UCSD-AML1 (cell line): ENCODE measurements at regions not wholly inside any gene's neighbourhood (a gene's known extent, or its start where the extent isn't known, plus 50 kb on each side); places are given as distances from the start of the nearest gene placed in this dataset.
A peak's percentile ranks its signal among the peaks of the same experiment; 100 is the strongest.
"Not testable (repeated sequence)": the region's sequence is repeated elsewhere in the genome, so short reads cannot be mapped to it uniquely, and the experiment has no call there.

Source experiments
- DNase-seq: peaks from one replicate; lab custom pipeline; 2025; ENCODE audit not compliant: unreplicated experiment; lab: John Stamatoyannopoulos, UW

- no peak for DNase-seq
Measured at GRCh38 chr18:9009703-9010488, 92.6 kb upstream of the NDUFV2 start.

- no peak for DNase-seq
Measured at GRCh38 chr18:9011431-9011830, 91.1 kb upstream of the NDUFV2 start.

- no peak for DNase-seq
Measured at GRCh38 chr18:9013926-9014373, 88.5 kb upstream of the NDUFV2 start.

GRCh38 chr18:9015689-9016088, 86.8 kb upstream of the NDUFV2 start:
- no peak for DNase-seq

GRCh38 chr18:9016633-9017166, 85.8 kb upstream of the NDUFV2 start:
- DNase-seq = no peak

- peak; percentile 40 for DNase-seq
Measured at GRCh38 chr18:9017167-9017904, 85.2 kb upstream of the NDUFV2 start.

- no peak for DNase-seq
Measured at GRCh38 chr18:9017905-9018227, 84.6 kb upstream of the NDUFV2 start.

GRCh38 chr18:9019135-9019534, 83.4 kb upstream of the NDUFV2 start:
- no peak for DNase-seq

GRCh38 chr18:9020221-9020620, 82.3 kb upstream of the NDUFV2 start:
- no peak for DNase-seq

GRCh38 chr18:9021458-9021857, 81.0 kb upstream of the NDUFV2 start:
- no peak for DNase-seq

GRCh38 chr18:9022397-9023155, 79.9 kb upstream of the NDUFV2 start:
- no peak for DNase-seq

GRCh38 chr18:9024031-9024646, 78.4 kb upstream of the NDUFV2 start:
- DNase-seq = not testable (repeated sequence)

- no peak for DNase-seq
Measured at GRCh38 chr18:9025091-9025838, 77.2 kb upstream of the NDUFV2 start.

GRCh38 chr18:9029131-9029530, 73.4 kb upstream of the NDUFV2 start:
- DNase-seq = no peak

- no peak for DNase-seq
Measured at GRCh38 chr18:9032519-9032918, 70.0 kb upstream of the NDUFV2 start.

GRCh38 chr18:9038277-9038871, 64.1 kb upstream of the NDUFV2 start:
- DNase-seq = no peak

- DNase-seq = no peak
Measured at GRCh38 chr18:9039441-9040071, 62.9 kb upstream of the NDUFV2 start.

- DNase-seq = no peak
Measured at GRCh38 chr18:9042766-9043481, 59.6 kb upstream of the NDUFV2 start.

GRCh38 chr18:9043581-9043980, 58.9 kb upstream of the NDUFV2 start:
- no peak for DNase-seq
